ENCODE measurements at regions not wholly inside any gene's neighbourhood (a gene's known extent, or its start where the extent isn't known, plus 50 kb on each side); places are given as distances from the start of the nearest gene placed in this dataset.

DNA sequence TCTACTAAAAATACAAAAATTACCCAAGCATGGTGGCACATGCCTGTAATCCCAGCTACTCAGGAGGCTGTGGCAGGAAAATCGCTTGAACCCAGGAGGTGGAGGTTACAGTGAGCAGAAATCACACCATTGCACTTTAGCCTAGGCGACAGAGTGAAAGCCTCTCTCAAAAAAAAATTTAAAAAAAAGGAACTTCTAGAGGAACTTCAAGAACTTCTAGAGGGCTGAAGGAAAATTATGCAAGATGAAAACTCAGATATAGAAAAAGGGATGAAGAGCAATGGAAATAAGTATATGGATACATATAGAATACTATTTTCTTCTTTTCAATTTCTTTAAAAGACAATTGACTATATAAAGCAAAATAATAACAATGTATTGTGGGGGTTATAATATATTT lies 51.2 kb upstream of the PRR5 start:
- TF ChIP-seq CTCF (IDR thresholded peaks at IDR 0.05): no peak

GRCh38 chr22:44648821-44649565 lies 53.0 kb upstream of the PRR5 start:
- no peak for TF ChIP-seq CTCF (IDR thresholded peaks at IDR 0.05)

DNA sequence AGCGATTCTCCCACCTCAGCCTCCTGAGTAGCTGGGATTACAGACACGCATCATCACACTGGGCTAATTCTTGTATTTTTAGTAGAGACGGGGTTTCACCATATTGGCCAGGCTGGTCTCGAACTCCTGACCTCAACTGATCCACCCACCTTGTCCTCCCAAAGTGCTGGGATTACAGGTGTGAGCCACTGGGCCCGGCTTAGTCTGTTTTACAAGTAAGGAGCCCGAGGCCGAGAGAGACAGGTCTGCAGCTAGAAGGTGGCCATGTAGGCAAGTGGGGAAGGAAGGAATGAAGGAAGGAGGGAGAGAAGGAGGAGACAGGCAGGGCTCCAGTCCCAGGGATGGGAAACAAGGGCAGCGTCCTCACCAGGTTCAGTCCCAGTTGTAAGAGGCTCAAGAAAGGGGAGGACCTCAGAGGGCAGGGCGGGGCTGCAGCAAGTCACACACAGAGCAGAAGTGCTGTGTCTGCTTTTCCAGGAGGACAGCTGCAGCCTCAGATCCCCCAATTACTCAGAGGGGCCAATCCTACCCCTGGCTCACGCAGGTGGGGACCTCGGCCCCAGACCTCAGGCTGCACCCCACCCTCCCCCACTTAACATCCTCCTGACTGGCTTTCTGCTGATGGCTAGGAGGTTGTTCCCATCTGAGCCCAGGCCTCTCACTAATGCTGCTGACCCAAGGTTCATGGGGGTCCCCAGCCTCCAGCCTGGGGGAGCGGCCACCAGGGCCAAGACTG lies 53.8 kb upstream of the PRR5 start:
- TF ChIP-seq CTCF (IDR thresholded peaks at IDR 0.05): no peak

DNA sequence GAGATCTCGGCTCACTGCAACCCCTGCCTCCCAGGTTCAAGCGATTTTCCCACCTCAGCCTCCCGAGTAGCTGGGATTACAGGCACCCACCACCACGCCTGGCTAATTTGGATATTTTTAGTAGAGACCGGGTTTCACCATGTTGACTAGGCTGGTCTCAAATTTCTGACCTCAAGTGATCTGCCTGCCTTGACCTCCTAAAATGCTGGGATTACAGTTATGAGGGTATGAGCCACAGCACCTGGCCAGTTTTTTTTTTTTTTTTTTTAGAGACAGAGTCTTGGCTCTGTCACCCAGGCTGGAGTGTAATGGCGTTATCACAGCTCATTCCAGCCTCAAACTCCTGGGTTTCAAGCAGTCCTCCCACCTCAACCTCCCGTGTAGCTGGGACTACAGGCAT lies 54.9 kb upstream of the PRR5 start:
- TF ChIP-seq CTCF (IDR thresholded peaks at IDR 0.05): no peak

- no peak for TF ChIP-seq CTCF (IDR thresholded peaks at IDR 0.05)
Measured at GRCh38 chr22:44646668-44647067, 55.3 kb upstream of the PRR5 start.

DNA sequence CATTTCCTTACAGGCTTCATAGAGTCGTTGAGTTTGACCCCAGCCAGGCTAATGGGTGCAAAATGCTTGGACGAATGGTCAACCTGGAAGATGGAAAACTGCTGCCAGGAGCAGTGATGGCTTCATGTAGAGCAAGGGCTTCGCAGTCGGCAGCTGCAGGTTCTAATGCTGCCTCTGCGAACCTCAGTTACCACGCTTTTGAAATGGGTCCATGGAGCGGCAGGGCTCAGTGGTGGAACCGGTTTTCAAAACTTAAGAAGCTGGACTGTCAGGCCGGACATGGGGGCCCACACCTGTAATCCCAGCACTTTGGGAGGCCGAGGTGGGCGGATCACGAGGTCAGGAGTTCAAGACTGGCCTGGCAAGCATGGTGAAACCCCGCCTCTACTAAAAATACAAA lies 55.9 kb upstream of the PRR5 start:
- TF ChIP-seq CTCF (IDR thresholded peaks at IDR 0.05): no peak

DNA sequence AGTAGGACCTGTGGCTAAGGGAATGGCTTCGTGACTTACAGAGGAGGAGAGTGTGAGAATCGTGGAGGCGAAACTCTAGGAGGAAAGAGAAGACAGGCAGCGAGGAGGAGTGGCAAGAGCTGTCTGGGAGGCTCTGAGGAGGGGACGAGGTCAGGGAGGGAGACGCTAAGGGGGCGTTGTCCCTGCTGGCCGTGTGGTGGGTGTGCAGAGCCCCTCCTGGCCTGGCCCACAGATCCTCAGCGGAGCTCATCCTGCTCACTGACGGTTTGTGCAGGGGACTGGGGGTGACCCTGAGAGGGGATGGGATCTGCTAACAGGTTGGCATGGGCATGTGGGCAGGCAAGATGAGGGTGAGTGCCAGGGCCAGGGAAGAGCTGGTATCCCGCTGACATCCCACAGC lies 56.5 kb upstream of the PRR5 start:
- no peak for TF ChIP-seq CTCF (IDR thresholded peaks at IDR 0.05)
